Brain microvascular endothelial cell (primary cell): ENCODE measurements at regions not wholly inside any gene's neighbourhood (a gene's known extent, or its start where the extent isn't known, plus 50 kb on each side); places are given as distances from the start of the nearest gene placed in this dataset.

Experiments
- DNase-seq: peaks from one replicate; pipeline ENCODE4 v3.0.0-alpha.2; 2020
- H3K27ac ChIP-seq: fragments of 250-450 bp; sonication (Bioruptor Pico); 2 replicates; pipeline ENCODE4 v1.5.1; 2020; ENCODE audit warnings: mild to moderate bottlenecking, moderate library complexity
- H3K27me3 ChIP-seq: fragments of 250-450 bp; sonication (Bioruptor Pico); replicated peaks from 2 replicates; pipeline ENCODE4 v1.5.1; 2020; ENCODE audit warnings: mild to moderate bottlenecking
- H3K36me3 ChIP-seq: fragments of 250-450 bp; sonication (Bioruptor Pico); replicated peaks from 2 replicates; pipeline ENCODE4 v1.5.1; 2020; ENCODE audit warnings: mild to moderate bottlenecking
- H3K4me3 ChIP-seq: 2 replicates; pipeline ENCODE4 v1.5.1; 2011; ENCODE audit warnings: low read depth, mild to moderate bottlenecking, control low read depth, low read length, moderate library complexity
- CTCF ChIP-seq: IDR thresholded peaks from 2 replicates; pipeline ENCODE4 v1.5.1; 2011; ENCODE audit warnings: low read depth, mild to moderate bottlenecking, moderate library complexity, low read length, control low read depth, inconsistent platforms; ENCODE audit errors: missing control alignments
- in situ Hi-C: cut with HindIII; loops from 2 replicates; pipeline ENCODE4 v1.10.0; 2017; ENCODE audit warnings: low sequenced_read_pairs, low pct_ligation_motif_present

GRCh38 chr15:62981071-62981470 lies 61.5 kb upstream of the TPM1 start:
- in situ Hi-C loops, result no loop called here
- no peak for TF ChIP-seq CTCF
- DNase-seq, result no peak
- no peak overlapping the region for H3K27ac ChIP-seq
- H3K4me3 ChIP-seq, result no peak overlapping the region
- no peaks in the 10 kb centered on the region for H3K27me3 ChIP-seq
- no peaks in the 10 kb centered on the region for H3K36me3 ChIP-seq

GRCh38 chr15:62983956-62984355 lies 58.6 kb upstream of the TPM1 start:
- DNase-seq, result no peak
- no peak for TF ChIP-seq CTCF
- Histone ChIP-seq H3K36me3 (no peaks in the 10 kb centered on the region), H3K27ac (no peak overlapping the region), H3K4me3 (no peak overlapping the region), H3K27me3 (no peaks in the 10 kb centered on the region)
- in situ Hi-C loops, result no loop called here

GRCh38 chr15:62985768-62986167 lies 56.8 kb upstream of the TPM1 start:
- TF ChIP-seq CTCF, result no peak
- in situ Hi-C loops, result no loop called here
- peak; percentile 56 for DNase-seq
- H3K27ac ChIP-seq, result no peak overlapping the region
- H3K27me3 ChIP-seq, result no peaks in the 10 kb centered on the region
- H3K4me3 ChIP-seq, result no peak overlapping the region
- no peaks in the 10 kb centered on the region for H3K36me3 ChIP-seq

- H3K4me3 ChIP-seq, result no peak overlapping the region
- H3K36me3 ChIP-seq, result no peaks in the 10 kb centered on the region
- TF ChIP-seq CTCF, result no peak
- no peaks in the 10 kb centered on the region for H3K27me3 ChIP-seq
- H3K27ac ChIP-seq, result no peak overlapping the region
- in situ Hi-C loops, result no loop called here
- DNase-seq, result no peak
These were observed 55.6 kb upstream of the TPM1 start for GRCh38 chr15:62986948-62987347.

- Histone ChIP-seq H3K27me3 (no peaks in the 10 kb centered on the region), H3K27ac (no peak overlapping the region), H3K4me3 (no peak overlapping the region), H3K36me3 (no peaks in the 10 kb centered on the region)
- no peak for DNase-seq
- TF ChIP-seq CTCF, result no peak
- in situ Hi-C loops, result no loop called here
These were observed 53.8 kb upstream of the TPM1 start for GRCh38 chr15:62988701-62989100.

GRCh38 chr15:62989366-62990055 lies 53.0 kb upstream of the TPM1 start:
- no peaks in the 10 kb centered on the region for H3K36me3 ChIP-seq
- no peak for DNase-seq
- H3K4me3 ChIP-seq, result no peak overlapping the region
- H3K27me3 ChIP-seq, result no peaks in the 10 kb centered on the region
- no peak for TF ChIP-seq CTCF
- H3K27ac ChIP-seq, result no peak overlapping the region
- in situ Hi-C loops, result no loop called here
